ENCODE measurements at regions not wholly inside any gene's neighbourhood (a gene's known extent, or its start where the extent isn't known, plus 50 kb on each side); places are given as distances from the start of the nearest gene placed in this dataset.

GRCh38 chr20:52799130-52799529 lies 173.0 kb upstream of the TSHZ2 start:
- TF ChIP-seq RAD21 (IDR thresholded peaks at IDR 0.05; ENCODE audit: low read depth) (no peak), FOXM1 (IDR thresholded peaks at IDR 0.05; ENCODE audit: borderline replicate concordance, low read depth) (no peak), YY1 (IDR thresholded peaks at IDR 0.05; ENCODE audit: low read depth) (no peak), CREB1 (IDR thresholded peaks at IDR 0.05; ENCODE audit: low read depth) (no peak), MAX (IDR thresholded peaks at IDR 0.05) (no peak), EGR1 (IDR thresholded peaks at IDR 0.05) (no peak), NFIC (IDR thresholded peaks at IDR 0.05) (no peak), CEBPB (IDR thresholded peaks at IDR 0.05) (no peak), TEAD4 (IDR thresholded peaks at IDR 0.05) (no peak), REST (IDR thresholded peaks at IDR 0.05; ENCODE audit: low read depth) (no peak)

- no peak for TF ChIP-seq REST (IDR thresholded peaks at IDR 0.05; ENCODE audit: low read depth)
- no peak for TF ChIP-seq EGR1 (IDR thresholded peaks at IDR 0.05)
- no peak for TF ChIP-seq EP300 (IDR thresholded peaks at IDR 0.05; ENCODE audit: borderline replicate concordance)
- TF ChIP-seq MAX (IDR thresholded peaks at IDR 0.05) = no peak
- TF ChIP-seq CEBPB (IDR thresholded peaks at IDR 0.05) = no peak
- no peak for TF ChIP-seq TAF1 (IDR thresholded peaks at IDR 0.05; ENCODE audit: low read depth)
- no peak for TF ChIP-seq ZBTB7A (IDR thresholded peaks at IDR 0.05; ENCODE audit: low read depth)
- TF ChIP-seq YY1 (IDR thresholded peaks at IDR 0.05; ENCODE audit: low read depth) = no peak
Measured at GRCh38 chr20:52798124-52798523, 174.0 kb upstream of the TSHZ2 start.

GRCh38 chr20:52794853-52795252 lies 177.3 kb upstream of the TSHZ2 start:
- TF ChIP-seq YY1 (IDR thresholded peaks at IDR 0.05; ENCODE audit: low read depth) (no peak), EGR1 (IDR thresholded peaks at IDR 0.05) (no peak), EP300 (IDR thresholded peaks at IDR 0.05; ENCODE audit: borderline replicate concordance) (no peak), USF1 (IDR thresholded peaks at IDR 0.05) (no peak), RAD21 (IDR thresholded peaks at IDR 0.05; ENCODE audit: low read depth) (no peak), TCF12 (IDR thresholded peaks at IDR 0.05; ENCODE audit: low read depth) (no peak), NFIC (IDR thresholded peaks at IDR 0.05) (no peak), REST (IDR thresholded peaks at IDR 0.05; ENCODE audit: low read depth) (no peak), ZBTB7A (IDR thresholded peaks at IDR 0.05; ENCODE audit: low read depth) (no peak), TEAD4 (IDR thresholded peaks at IDR 0.05) (no peak), CEBPB (IDR thresholded peaks at IDR 0.05) (no peak)

- no peak for TF ChIP-seq ZBTB7A (IDR thresholded peaks at IDR 0.05; ENCODE audit: low read depth)
- no peak for TF ChIP-seq FOXM1 (IDR thresholded peaks at IDR 0.05; ENCODE audit: borderline replicate concordance, low read depth)
- TF ChIP-seq REST (IDR thresholded peaks at IDR 0.05; ENCODE audit: low read depth) = no peak
- no peak for TF ChIP-seq EGR1 (IDR thresholded peaks at IDR 0.05)
- TF ChIP-seq MAX (IDR thresholded peaks at IDR 0.05) = no peak
- TF ChIP-seq RAD21 (IDR thresholded peaks at IDR 0.05; ENCODE audit: low read depth) = no peak
- no peak for TF ChIP-seq NFIC (IDR thresholded peaks at IDR 0.05)
- TF ChIP-seq CEBPB (IDR thresholded peaks at IDR 0.05) = no peak
- no peak for TF ChIP-seq CREB1 (IDR thresholded peaks at IDR 0.05; ENCODE audit: low read depth)
- no peak for TF ChIP-seq EP300 (IDR thresholded peaks at IDR 0.05; ENCODE audit: borderline replicate concordance)
- TF ChIP-seq TAF1 (IDR thresholded peaks at IDR 0.05; ENCODE audit: low read depth) = no peak
- no peak for TF ChIP-seq USF1 (IDR thresholded peaks at IDR 0.05)
- TF ChIP-seq TEAD4 (IDR thresholded peaks at IDR 0.05) = no peak
- TF ChIP-seq TCF12 (IDR thresholded peaks at IDR 0.05; ENCODE audit: low read depth) = no peak
Measured at GRCh38 chr20:52793339-52793963, 178.7 kb upstream of the TSHZ2 start.
